Suprapubic skin (tissue), 4 donors: ENCODE measurements at regions not wholly inside any gene's neighbourhood (a gene's known extent, or its start where the extent isn't known, plus 50 kb on each side); places are given as distances from the start of the nearest gene placed in this dataset.

Source experiments
- CTCF ChIP-seq, 2 donors: fragments of 200-600 bp in 1 of 2; fragments of 450-650 bp in 1 of 2; sonication (generic) in 1 of 2; IDR thresholded peaks; one replicate each; pipeline ENCODE4 v1.5.1; 2016 to 2019; ENCODE audit warnings: antibody characterized with exemption in 2 of 2, mild to moderate bottlenecking in 1 of 2, moderate library complexity in 1 of 2
- EP300 ChIP-seq: sonication (generic); formaldehyde crosslinking; IDR thresholded peaks from one replicate; pipeline ENCODE4 v1.6.1; 2017; ENCODE audit warnings: antibody characterized with exemption
- POLR2A ChIP-seq, 2 donors: fragments of 450-650 bp; IDR thresholded peaks; one replicate each; pipeline ENCODE4 v1.6.1; 2017; ENCODE audit warnings: antibody characterized with exemption in 2 of 2, mild to moderate bottlenecking in 2 of 2, moderate library complexity in 2 of 2
- POLR2AphosphoS5 ChIP-seq, 3 donors: sonication (generic); formaldehyde crosslinking; IDR thresholded peaks; one replicate each; pipeline ENCODE4 v1.6.1; 2017; ENCODE audit warnings: antibody characterized with exemption in 3 of 3

DNA sequence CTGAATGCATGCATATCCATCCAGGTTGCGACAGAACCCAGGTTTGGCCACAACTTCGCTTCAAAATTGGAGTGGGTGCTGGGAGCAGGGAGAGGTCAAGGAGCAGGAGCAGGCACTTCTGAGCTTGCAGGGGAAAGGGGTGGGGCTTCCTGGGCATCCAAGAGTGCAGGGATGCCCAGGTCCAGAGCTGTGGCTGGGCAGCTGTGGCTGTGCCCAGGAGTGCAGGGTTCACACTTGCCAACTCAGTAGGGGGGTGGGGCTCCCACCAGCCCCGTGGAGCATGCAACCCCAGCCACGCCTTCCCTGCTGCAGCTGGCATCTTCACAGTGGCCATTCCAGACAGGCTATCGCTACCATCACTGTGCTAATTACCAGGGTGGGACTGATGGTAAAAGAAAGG is 115.3 kb upstream of the MTNR1B start:
- TF ChIP-seq CTCF (IDR thresholded peaks at IDR 0.05) = no peak
- no peak for TF ChIP-seq POLR2A (IDR thresholded peaks at IDR 0.05)
- no peak for TF ChIP-seq POLR2AphosphoS5 (IDR thresholded peaks at IDR 0.05)
- TF ChIP-seq EP300 = no peak
